HL-60 (cell line): ENCODE measurements at regions not wholly inside any gene's neighbourhood (a gene's known extent, or its start where the extent isn't known, plus 50 kb on each side); places are given as distances from the start of the nearest gene placed in this dataset.

Experiments
- CTCF ChIP-seq: IDR thresholded peaks from one replicate; pipeline ENCODE4 v1.5.1; 2011; ENCODE audit warnings: low read length, control low read depth, inconsistent platforms; ENCODE audit not compliant: insufficient read depth
- TF ChIP-seq, protein P1 (sequence below): IDR thresholded peaks from 2 replicates; pipeline ENCODE4 v1.6.1; 2012; ENCODE audit warnings: low read depth; ENCODE audit not compliant: insufficient replicate concordance

- no peak for TF ChIP-seq CTCF
- TF ChIP-seq, protein P1, sequence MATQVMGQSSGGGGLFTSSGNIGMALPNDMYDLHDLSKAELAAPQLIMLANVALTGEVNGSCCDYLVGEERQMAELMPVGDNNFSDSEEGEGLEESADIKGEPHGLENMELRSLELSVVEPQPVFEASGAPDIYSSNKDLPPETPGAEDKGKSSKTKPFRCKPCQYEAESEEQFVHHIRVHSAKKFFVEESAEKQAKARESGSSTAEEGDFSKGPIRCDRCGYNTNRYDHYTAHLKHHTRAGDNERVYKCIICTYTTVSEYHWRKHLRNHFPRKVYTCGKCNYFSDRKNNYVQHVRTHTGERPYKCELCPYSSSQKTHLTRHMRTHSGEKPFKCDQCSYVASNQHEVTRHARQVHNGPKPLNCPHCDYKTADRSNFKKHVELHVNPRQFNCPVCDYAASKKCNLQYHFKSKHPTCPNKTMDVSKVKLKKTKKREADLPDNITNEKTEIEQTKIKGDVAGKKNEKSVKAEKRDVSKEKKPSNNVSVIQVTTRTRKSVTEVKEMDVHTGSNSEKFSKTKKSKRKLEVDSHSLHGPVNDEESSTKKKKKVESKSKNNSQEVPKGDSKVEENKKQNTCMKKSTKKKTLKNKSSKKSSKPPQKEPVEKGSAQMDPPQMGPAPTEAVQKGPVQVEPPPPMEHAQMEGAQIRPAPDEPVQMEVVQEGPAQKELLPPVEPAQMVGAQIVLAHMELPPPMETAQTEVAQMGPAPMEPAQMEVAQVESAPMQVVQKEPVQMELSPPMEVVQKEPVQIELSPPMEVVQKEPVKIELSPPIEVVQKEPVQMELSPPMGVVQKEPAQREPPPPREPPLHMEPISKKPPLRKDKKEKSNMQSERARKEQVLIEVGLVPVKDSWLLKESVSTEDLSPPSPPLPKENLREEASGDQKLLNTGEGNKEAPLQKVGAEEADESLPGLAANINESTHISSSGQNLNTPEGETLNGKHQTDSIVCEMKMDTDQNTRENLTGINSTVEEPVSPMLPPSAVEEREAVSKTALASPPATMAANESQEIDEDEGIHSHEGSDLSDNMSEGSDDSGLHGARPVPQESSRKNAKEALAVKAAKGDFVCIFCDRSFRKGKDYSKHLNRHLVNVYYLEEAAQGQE = no peak
These were observed 88.6 kb downstream of the CTH start for GRCh38 chr1:70499695-70500094.
